ENCODE measurements at regions not wholly inside any gene's neighbourhood (a gene's known extent, or its start where the extent isn't known, plus 50 kb on each side); places are given as distances from the start of the nearest gene placed in this dataset.
A peak's percentile ranks its signal among the peaks of the same experiment; 100 is the strongest.

DNA sequence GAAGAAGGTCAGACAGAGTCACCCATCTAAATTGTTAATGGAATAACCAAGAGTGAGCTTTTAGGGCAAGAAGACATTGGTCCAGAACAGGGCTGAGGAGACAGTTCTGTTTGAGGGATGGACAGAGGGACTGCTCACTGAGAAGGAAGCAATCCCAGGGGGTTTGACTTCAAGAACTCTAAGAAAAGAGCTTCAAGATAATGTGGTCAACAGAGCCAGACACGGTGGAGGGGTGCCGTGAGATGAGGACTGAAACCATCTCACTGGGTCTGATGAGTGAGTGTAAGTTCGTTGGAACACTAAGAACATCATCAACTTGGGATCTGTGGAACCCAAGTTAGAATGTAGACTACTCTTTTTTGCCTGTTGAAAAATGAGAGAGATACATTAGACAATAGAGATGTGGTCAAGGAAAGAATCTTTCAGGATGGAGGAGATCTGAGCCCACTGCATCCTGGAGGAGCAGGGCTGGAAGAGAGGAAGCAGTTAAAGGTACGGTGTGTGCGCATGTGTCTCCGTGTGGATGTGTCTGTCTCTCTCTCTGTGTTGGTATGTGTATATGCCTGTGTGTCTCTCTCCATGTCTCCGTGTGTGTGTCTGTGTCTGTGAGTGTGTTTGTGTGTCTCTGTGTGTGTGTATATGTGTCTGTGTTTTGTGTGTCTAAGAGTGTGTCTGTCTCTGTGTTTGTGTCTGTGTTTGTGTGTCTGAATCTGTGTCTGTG lies 172.1 kb downstream of the MYCN start:
- H3K4me1 Mint-ChIP-seq = peaks cover 18 to 30% of the 10 kb centered on the region in 2 experiments
- Histone ChIP-seq H3K4ac (ENCODE audit: low read depth, low read length) (no peak overlapping the region), H3K56ac (ENCODE audit: insufficient read length, low read depth, low read length) (peak overlapping the region; percentile 20), H2BK120ac (ENCODE audit: low read depth, low read length, poor library complexity, severe bottlenecking) (no peak overlapping the region), H3K27ac (ENCODE audit: insufficient read length, low read depth, low read length) (no peak overlapping the region), H4K91ac (ENCODE audit: insufficient read length, low read depth, low read length) (no peak overlapping the region), H3K9ac (ENCODE audit: extremely low read depth, insufficient read length, low read length) (no peak overlapping the region), H3K23ac (ENCODE audit: insufficient read length, low read depth, low read length) (no peak overlapping the region), H3K23me2 (ENCODE audit: insufficient read length, low read depth, low read length, poor library complexity, severe bottlenecking) (no peaks in the 10 kb centered on the region), H3K14ac (ENCODE audit: insufficient read depth, low read length) (no peak overlapping the region), H3T11ph (ENCODE audit: low read length) (no peak overlapping the region), H3K4me2 (ENCODE audit: insufficient read depth, insufficient read length, low read length) (no peak overlapping the region), H2AK5ac (ENCODE audit: insufficient read length, low read length) (no peak overlapping the region), H3K4me1 (ENCODE audit: insufficient read depth, low read length) (no peaks in the 10 kb centered on the region), H2BK5ac (ENCODE audit: insufficient read length, low read length) (no peak overlapping the region), H3K79me2 (ENCODE audit: insufficient read depth, low read length) (no peaks in the 10 kb centered on the region), H2BK12ac (ENCODE audit: insufficient read length, low read depth, low read length) (no peak overlapping the region), H2BK20ac (ENCODE audit: low read depth, low read length, poor library complexity, severe bottlenecking) (no peak overlapping the region), H3K18ac (ENCODE audit: insufficient read length, low read depth, low read length) (no peak overlapping the region), H3K27me3 (ENCODE audit: insufficient read depth, low read length) (no peaks in the 10 kb centered on the region), H4K5ac (ENCODE audit: insufficient read length, low read depth, low read length) (no peak overlapping the region), H2BK15ac (ENCODE audit: low read depth, low read length) (no peak overlapping the region), H3K9me3 (ENCODE audit: control insufficient read depth, low read depth, low read length) (no peaks in the 10 kb centered on the region), H4K8ac (replicated peaks; ENCODE audit: insufficient read length, low read depth, low read length) (peak overlapping the region; percentile 20), H3K79me1 (ENCODE audit: insufficient read depth, low read depth, low read length, poor library complexity, severe bottlenecking) (no peaks in the 10 kb centered on the region), H4K20me1 (ENCODE audit: control insufficient read depth, insufficient read depth, insufficient read length) (no peaks in the 10 kb centered on the region), H2AFZ (ENCODE audit: low read length) (no peak overlapping the region)
- no peaks in the 10 kb centered on the region for H3K27me3 Mint-ChIP-seq (ENCODE audit: low read depth)
- H3K27ac Mint-ChIP-seq = no peak overlapping the region
- no peak for TF ChIP-seq CTCF (conservative IDR thresholded peaks at IDR 0.05)
- H3K9me3 Mint-ChIP-seq = no peaks in the 10 kb centered on the region
- no CpG with 5 or more reads among the region's 7 CpGs for WGBS (ENCODE audit: extremely low coverage, insufficient read length, low lambda C conversion rate)
- no peaks in the 10 kb centered on the region for H3K36me3 Mint-ChIP-seq (ENCODE audit: insufficient read depth in 1 of 3, low read depth in 3 of 3)
- no peak for DNase-seq
- H3K4me3 Mint-ChIP-seq = no peak overlapping the region

Measured in H9 (cell line).